ENCODE measurements at regions not wholly inside any gene's neighbourhood (a gene's known extent, or its start where the extent isn't known, plus 50 kb on each side); places are given as distances from the start of the nearest gene placed in this dataset.

- 79% methylated on average over 2 of the region's 3 CpGs for WGBS
- H3K36me3 ChIP-seq (ENCODE audit: control insufficient read depth in 1 of 2, insufficient read depth in 2 of 2, low read depth in 1 of 2, low read length in 2 of 2): no peaks in the 10 kb centered on the region
- no peak overlapping the region for H2AK5ac ChIP-seq (ENCODE audit: low read length, severe bottlenecking)
- H2BK5ac ChIP-seq (ENCODE audit: low read depth, low read length, poor library complexity, severe bottlenecking): no peak overlapping the region
- H3K23ac ChIP-seq (ENCODE audit: low read length in 2 of 2): no peak overlapping the region
- H3K4me2 ChIP-seq (ENCODE audit: low read length, poor library complexity, severe bottlenecking): no peak overlapping the region
- H3K18ac ChIP-seq (ENCODE audit: low read depth in 1 of 2, low read length in 2 of 2): no peak overlapping the region
- no peak overlapping the region for H3K4me3 ChIP-seq (ENCODE audit: insufficient read depth in 1 of 2, low read depth in 1 of 2, low read length in 2 of 2)
- H2BK120ac ChIP-seq (ENCODE audit: low read depth, low read length): no peak overlapping the region
- H3K27ac ChIP-seq (ENCODE audit: low read length, poor library complexity, severe bottlenecking): no peak overlapping the region
- H2BK15ac ChIP-seq (ENCODE audit: low read depth, poor library complexity, severe bottlenecking): no peak overlapping the region
- no peak overlapping the region for H3K14ac ChIP-seq (ENCODE audit: low read length in 2 of 2)
- no peak overlapping the region for H3K4ac ChIP-seq (ENCODE audit: low read depth in 1 of 2, low read length in 2 of 2)
- H3K9ac ChIP-seq (ENCODE audit: low read length): no peak overlapping the region
- no peaks in the 10 kb centered on the region for H3K79me1 ChIP-seq (replicated peaks; ENCODE audit: low read length, poor library complexity, severe bottlenecking)
- no peak overlapping the region for H2AFZ ChIP-seq (ENCODE audit: low read depth, low read length)
- H2BK12ac ChIP-seq (ENCODE audit: low read length in 2 of 2): no peak overlapping the region
- no peak overlapping the region for H4K8ac ChIP-seq (ENCODE audit: low read length)
- peaks cover 6% of the 10 kb centered on the region for H3K9me3 ChIP-seq (ENCODE audit: control insufficient read depth, low read length)
- no peaks in the 10 kb centered on the region for H3K27me3 ChIP-seq (ENCODE audit: control insufficient read depth in 1 of 2, insufficient read depth in 1 of 2, low read length in 2 of 2)
- no peak for DNase-seq
- no peaks in the 10 kb centered on the region for H3K4me1 ChIP-seq (ENCODE audit: control insufficient read depth, insufficient read depth, low read depth, low read length)
- H4K91ac ChIP-seq (ENCODE audit: low read length): no peak overlapping the region
Measured at GRCh38 chr2:145314119-145314633, 794.3 kb upstream of the ZEB2 start.

- no peak overlapping the region for H2AFZ ChIP-seq (ENCODE audit: low read depth, low read length)
- H2BK120ac ChIP-seq (ENCODE audit: low read depth, low read length): no peak overlapping the region
- no peak overlapping the region for H3K4me2 ChIP-seq (ENCODE audit: low read length, poor library complexity, severe bottlenecking)
- no peak overlapping the region for H3K4me3 ChIP-seq (ENCODE audit: insufficient read depth in 1 of 2, low read depth in 1 of 2, low read length in 2 of 2)
- no peak overlapping the region for H4K8ac ChIP-seq (ENCODE audit: low read length)
- H3K27ac ChIP-seq (ENCODE audit: low read length, poor library complexity, severe bottlenecking): no peak overlapping the region
- no peak overlapping the region for H4K91ac ChIP-seq (ENCODE audit: low read length)
- no peak overlapping the region for H2BK12ac ChIP-seq (ENCODE audit: low read length in 2 of 2)
- H2AK5ac ChIP-seq (ENCODE audit: low read length, severe bottlenecking): no peak overlapping the region
- no peaks in the 10 kb centered on the region for H3K79me1 ChIP-seq (replicated peaks; ENCODE audit: low read length, poor library complexity, severe bottlenecking)
- no peaks in the 10 kb centered on the region for H3K27me3 ChIP-seq (ENCODE audit: control insufficient read depth in 1 of 2, insufficient read depth in 1 of 2, low read length in 2 of 2)
- no peaks in the 10 kb centered on the region for H3K9me3 ChIP-seq (ENCODE audit: control insufficient read depth, low read length)
- no peak overlapping the region for H2BK15ac ChIP-seq (ENCODE audit: low read depth, poor library complexity, severe bottlenecking)
- no peak overlapping the region for H3K9ac ChIP-seq (ENCODE audit: low read length)
- no peak for DNase-seq
- H3K36me3 ChIP-seq (ENCODE audit: control insufficient read depth in 1 of 2, insufficient read depth in 2 of 2, low read depth in 1 of 2, low read length in 2 of 2): no peaks in the 10 kb centered on the region
- no peak overlapping the region for H3K14ac ChIP-seq (ENCODE audit: low read length in 2 of 2)
- WGBS: 88% methylated on average over 1 of the region's 1 CpG
- no peaks in the 10 kb centered on the region for H3K4me1 ChIP-seq (ENCODE audit: control insufficient read depth, insufficient read depth, low read depth, low read length)
- no peak overlapping the region for H3K4ac ChIP-seq (ENCODE audit: low read depth in 1 of 2, low read length in 2 of 2)
- no peak overlapping the region for H2BK5ac ChIP-seq (ENCODE audit: low read depth, low read length, poor library complexity, severe bottlenecking)
- H3K18ac ChIP-seq (ENCODE audit: low read depth in 1 of 2, low read length in 2 of 2): no peak overlapping the region
- no peak overlapping the region for H3K23ac ChIP-seq (ENCODE audit: low read length in 2 of 2)
Measured at GRCh38 chr2:145305889-145306288, 786.0 kb upstream of the ZEB2 start.

- Histone ChIP-seq H3K4me3 (ENCODE audit: insufficient read depth in 1 of 2, low read depth in 1 of 2, low read length in 2 of 2) (no peak overlapping the region), H3K27ac (ENCODE audit: low read length, poor library complexity, severe bottlenecking) (no peak overlapping the region), H3K4me1 (ENCODE audit: control insufficient read depth, insufficient read depth, low read depth, low read length) (no peaks in the 10 kb centered on the region), H3K9ac (ENCODE audit: low read length) (no peak overlapping the region), H2BK5ac (ENCODE audit: low read depth, low read length, poor library complexity, severe bottlenecking) (no peak overlapping the region), H3K27me3 (ENCODE audit: control insufficient read depth in 1 of 2, insufficient read depth in 1 of 2, low read length in 2 of 2) (no peaks in the 10 kb centered on the region), H3K4ac (ENCODE audit: low read depth in 1 of 2, low read length in 2 of 2) (no peak overlapping the region), H2BK15ac (ENCODE audit: low read depth, poor library complexity, severe bottlenecking) (no peak overlapping the region), H3K9me3 (ENCODE audit: control insufficient read depth, low read length) (no peaks in the 10 kb centered on the region), H3K14ac (ENCODE audit: low read length in 2 of 2) (no peak overlapping the region), H4K91ac (ENCODE audit: low read length) (no peak overlapping the region), H2BK120ac (ENCODE audit: low read depth, low read length) (no peak overlapping the region), H4K8ac (ENCODE audit: low read length) (no peak overlapping the region), H2AK5ac (ENCODE audit: low read length, severe bottlenecking) (no peak overlapping the region), H3K36me3 (ENCODE audit: control insufficient read depth in 1 of 2, insufficient read depth in 2 of 2, low read depth in 1 of 2, low read length in 2 of 2) (no peaks in the 10 kb centered on the region), H3K79me1 (replicated peaks; ENCODE audit: low read length, poor library complexity, severe bottlenecking) (no peaks in the 10 kb centered on the region), H3K23ac (ENCODE audit: low read length in 2 of 2) (no peak overlapping the region), H2AFZ (ENCODE audit: low read depth, low read length) (no peak overlapping the region), H3K4me2 (ENCODE audit: low read length, poor library complexity, severe bottlenecking) (no peak overlapping the region), H2BK12ac (ENCODE audit: low read length in 2 of 2) (no peak overlapping the region), H3K18ac (ENCODE audit: low read depth in 1 of 2, low read length in 2 of 2) (no peak overlapping the region)
- no peak for DNase-seq
- 94% methylated on average over 3 of the region's 3 CpGs for WGBS
Measured at GRCh38 chr2:145304501-145304900, 784.6 kb upstream of the ZEB2 start.

GRCh38 chr2:145303536-145303935, 783.6 kb upstream of the ZEB2 start:
- Histone ChIP-seq H2BK120ac (ENCODE audit: low read depth, low read length) (no peak overlapping the region), H3K27ac (ENCODE audit: low read length, poor library complexity, severe bottlenecking) (no peak overlapping the region), H3K27me3 (ENCODE audit: control insufficient read depth in 1 of 2, insufficient read depth in 1 of 2, low read length in 2 of 2) (no peaks in the 10 kb centered on the region), H3K18ac (ENCODE audit: low read depth in 1 of 2, low read length in 2 of 2) (no peak overlapping the region), H3K23ac (ENCODE audit: low read length in 2 of 2) (no peak overlapping the region), H3K4me1 (ENCODE audit: control insufficient read depth, insufficient read depth, low read depth, low read length) (no peaks in the 10 kb centered on the region), H3K9ac (ENCODE audit: low read length) (no peak overlapping the region), H2BK5ac (ENCODE audit: low read depth, low read length, poor library complexity, severe bottlenecking) (no peak overlapping the region), H3K4ac (ENCODE audit: low read depth in 1 of 2, low read length in 2 of 2) (no peak overlapping the region), H4K91ac (ENCODE audit: low read length) (no peak overlapping the region), H3K4me3 (ENCODE audit: insufficient read depth in 1 of 2, low read depth in 1 of 2, low read length in 2 of 2) (no peak overlapping the region), H2BK12ac (ENCODE audit: low read length in 2 of 2) (no peak overlapping the region), H3K4me2 (ENCODE audit: low read length, poor library complexity, severe bottlenecking) (no peak overlapping the region), H2BK15ac (ENCODE audit: low read depth, poor library complexity, severe bottlenecking) (no peak overlapping the region), H3K36me3 (ENCODE audit: control insufficient read depth in 1 of 2, insufficient read depth in 2 of 2, low read depth in 1 of 2, low read length in 2 of 2) (no peaks in the 10 kb centered on the region), H2AFZ (ENCODE audit: low read depth, low read length) (no peak overlapping the region), H2AK5ac (ENCODE audit: low read length, severe bottlenecking) (no peak overlapping the region), H3K9me3 (ENCODE audit: control insufficient read depth, low read length) (no peaks in the 10 kb centered on the region), H3K14ac (ENCODE audit: low read length in 2 of 2) (no peak overlapping the region), H4K8ac (ENCODE audit: low read length) (no peak overlapping the region), H3K79me1 (replicated peaks; ENCODE audit: low read length, poor library complexity, severe bottlenecking) (no peaks in the 10 kb centered on the region)
- 100% methylated on average over 1 of the region's 2 CpGs for WGBS
- no peak for DNase-seq
